ENCODE measurements at regions not wholly inside any gene's neighbourhood (a gene's known extent, or its start where the extent isn't known, plus 50 kb on each side); places are given as distances from the start of the nearest gene placed in this dataset.

DNA sequence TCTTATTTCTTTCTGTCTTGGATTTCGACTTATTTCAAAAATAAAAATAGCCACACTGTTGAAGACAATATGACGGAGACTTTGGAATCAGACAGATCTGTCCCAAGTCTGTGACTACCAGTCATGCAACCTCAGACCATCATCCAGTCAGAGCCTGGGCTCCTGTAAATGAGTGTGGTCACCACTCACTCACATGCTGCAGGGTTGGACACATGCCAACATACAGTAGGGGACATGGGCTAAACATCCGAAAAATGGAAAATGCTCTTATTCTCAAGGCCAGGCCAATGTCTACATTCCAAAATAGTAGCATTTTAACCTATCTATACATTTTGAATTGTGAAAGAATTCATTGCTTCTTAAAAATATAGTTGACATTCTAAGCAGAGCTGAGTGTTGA, 75.5 kb upstream of the EDNRB start:
- no peak for DNase-seq

DNA sequence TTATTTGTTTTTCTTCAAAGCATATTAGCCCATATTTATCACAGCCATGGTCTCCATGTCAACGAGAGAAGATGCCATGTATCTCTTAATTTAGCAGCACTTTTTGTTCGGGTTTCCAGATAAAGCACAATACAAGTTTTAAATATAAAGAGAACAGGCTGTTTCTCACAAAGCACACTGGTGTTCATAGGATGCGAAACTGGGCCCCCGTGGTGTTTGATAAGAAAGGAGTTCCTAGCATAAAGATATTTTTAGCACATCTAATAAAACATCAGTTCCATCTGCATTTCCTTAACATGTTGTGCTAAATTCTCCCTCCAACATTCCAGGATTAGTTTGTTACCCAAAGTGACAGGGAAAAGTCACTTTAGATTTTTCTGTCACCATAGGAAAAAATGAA, 72.4 kb upstream of the EDNRB start:
- DNase-seq: no peak

DNA sequence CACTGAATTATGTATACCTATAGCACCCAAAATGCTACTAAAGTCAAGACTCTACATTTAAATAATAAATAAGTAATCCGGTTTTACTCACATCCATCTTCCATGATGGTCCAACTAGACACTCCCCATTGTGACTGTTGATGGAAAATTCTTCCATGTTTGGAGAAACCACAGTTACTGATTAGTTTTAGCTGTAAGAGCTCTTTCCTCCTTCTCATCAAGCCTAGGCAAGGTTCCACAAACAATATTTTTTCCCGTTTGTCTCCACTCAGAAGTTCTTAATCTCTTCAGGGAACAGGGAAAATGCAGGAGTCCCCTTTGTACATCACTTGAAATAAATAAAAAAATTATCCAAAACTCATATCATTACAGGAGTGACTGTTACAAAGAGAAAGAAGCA, 70.7 kb upstream of the EDNRB start:
- DNase-seq: no peak

DNA sequence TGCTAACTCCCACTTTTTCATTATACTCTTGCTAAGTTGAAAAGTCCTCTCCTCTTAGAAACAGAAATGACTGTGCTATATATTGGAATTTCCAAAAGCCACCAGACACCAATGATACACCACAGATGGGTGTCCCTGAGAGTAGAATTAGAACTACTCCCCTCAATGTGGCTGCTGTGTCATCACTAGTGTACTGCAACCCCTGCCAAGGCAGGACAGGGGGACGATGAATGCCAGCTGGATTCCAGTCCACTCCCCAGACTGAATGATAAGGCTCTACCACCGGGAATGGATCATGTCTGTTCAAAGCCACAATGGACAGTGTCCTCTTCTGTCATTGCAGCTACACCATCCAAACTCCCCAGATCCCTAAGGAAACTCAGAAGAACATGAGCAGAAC, 69.7 kb upstream of the EDNRB start:
- no peak for DNase-seq

DNA sequence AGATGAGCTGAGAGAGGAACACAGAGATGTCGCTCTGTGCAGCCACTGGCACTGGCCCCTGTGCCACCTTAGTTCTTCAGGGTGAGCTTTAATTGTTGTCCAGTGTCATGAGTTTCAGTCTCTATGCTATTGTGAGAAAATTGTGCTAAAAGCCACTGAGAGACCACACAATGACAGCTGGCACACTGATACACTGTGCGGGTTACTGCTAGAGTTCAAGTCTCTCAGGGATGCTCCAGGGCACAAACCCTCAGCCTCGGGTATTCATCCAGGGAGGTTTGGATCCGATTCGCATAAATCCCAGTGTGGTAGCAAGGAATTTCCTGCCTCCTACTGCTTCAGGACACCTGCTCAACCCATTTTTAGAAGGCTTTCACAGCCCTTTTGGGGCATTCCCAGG, 68.1 kb upstream of the EDNRB start:
- DNase-seq: no peak

DNA sequence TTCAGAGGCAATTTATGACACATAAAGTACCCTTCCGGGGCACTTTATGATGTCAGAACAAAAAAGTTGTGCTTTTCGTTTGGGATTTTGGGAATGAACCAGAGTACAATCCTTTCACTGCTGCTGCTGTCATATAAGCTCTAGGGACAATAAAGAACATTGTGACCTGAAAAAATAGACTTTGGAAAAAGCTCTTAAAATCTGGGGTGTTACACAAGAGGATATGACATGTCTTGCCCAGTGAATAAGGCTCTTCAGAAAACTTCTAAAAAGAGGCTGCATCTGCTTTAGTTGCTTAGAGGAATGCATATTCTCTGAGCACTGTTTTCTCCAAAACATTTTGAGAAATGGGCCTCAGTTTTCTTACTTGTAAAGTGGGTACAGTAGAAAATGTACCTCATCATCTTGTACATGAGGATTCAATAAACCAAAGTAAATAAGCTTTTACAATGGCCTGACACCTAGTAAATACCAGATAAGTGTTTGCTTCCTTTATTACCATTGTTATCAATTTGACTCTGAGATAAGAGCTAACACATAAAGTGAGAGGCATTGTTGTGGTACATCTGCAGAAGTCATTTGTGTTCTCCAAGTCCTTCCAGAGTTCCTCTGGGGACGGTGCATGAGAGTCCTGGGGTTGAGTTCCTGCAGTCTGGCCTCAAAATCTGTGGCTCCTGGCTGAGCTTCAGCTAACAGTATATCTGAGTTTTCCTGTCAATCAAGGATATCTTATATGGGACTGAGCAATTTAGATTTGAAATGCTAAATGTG, 67.4 kb upstream of the EDNRB start:
- DNase-seq: no peak

DNA sequence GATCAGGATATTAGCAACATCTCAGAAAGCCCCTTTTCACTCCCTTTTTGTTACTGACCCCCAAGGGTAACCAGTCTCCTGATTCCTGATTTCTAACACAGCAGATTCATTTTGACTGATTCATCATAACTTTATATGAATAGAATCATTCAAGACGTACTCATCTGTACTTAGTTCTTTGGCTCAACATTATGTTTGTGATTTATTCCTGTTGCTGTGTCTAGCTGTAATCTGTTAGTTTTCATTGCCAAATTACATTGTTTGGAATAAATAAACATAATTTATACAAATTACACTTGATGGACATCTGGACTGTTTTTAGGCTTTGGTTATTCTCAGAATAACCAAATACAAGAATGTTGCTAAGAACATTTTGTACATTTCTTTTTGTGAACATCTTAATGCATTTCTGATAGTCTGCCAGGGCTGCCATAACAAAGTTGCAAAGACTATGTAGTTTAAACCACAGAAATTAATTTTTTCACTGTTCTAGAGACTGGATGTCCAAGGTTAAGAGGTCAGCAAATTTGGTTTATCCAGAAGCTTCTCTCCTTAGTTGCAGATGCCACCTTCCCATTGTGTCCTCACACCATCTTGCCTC, 62.8 kb upstream of the EDNRB start:
- no peak for DNase-seq

DNA sequence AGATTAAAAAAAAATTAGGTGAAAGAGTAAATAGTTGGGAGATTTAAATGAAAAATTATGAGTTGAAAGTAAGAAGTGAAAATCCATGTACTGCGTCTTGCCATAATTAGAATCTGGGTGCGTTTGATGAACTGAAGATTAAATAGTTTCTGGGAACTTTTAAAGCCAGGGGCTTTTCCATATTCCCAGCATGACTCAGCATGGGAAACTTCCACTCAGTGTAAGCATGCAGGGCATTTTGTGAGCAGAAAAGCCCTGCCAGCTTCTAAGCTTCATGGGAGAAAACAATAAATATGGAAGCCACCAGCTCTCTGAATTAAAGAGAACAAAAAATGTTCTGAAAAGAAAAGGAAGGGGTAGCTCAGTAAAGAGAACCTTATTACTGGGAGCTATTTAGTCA, 62.0 kb upstream of the EDNRB start:
- DNase-seq: no peak

DNA sequence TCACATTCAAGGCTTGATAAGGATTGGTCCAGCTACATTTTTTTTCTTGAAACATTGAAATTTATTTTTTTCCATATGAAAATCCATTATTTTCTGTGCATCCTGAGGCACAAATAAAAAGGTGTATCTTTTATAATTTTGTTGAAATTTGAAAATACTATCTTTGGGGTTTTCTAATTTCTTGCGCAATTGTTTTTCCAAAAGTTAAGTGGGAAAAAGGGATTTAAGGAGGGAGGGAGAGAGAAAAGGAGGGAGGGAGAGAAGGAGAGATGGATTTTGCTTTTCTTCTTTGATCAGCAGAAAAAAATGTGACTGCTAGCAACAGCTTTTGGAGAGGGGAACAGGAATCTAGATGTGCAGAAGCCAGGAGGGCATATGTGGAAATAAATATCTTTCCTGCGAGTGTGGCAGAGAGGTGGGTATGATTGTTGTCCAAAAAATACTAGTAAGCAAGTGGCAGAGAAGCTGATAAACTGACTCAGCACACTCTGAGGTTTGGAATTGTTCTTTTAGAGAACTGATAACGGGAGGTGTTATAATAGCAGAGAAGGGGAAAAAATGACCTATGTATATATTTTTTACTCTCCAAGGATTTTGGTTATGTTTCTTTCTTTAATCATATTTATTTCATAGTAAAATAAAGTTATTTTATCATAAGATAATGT, 61.2 kb upstream of the EDNRB start:
- DNase-seq: no peak

DNA sequence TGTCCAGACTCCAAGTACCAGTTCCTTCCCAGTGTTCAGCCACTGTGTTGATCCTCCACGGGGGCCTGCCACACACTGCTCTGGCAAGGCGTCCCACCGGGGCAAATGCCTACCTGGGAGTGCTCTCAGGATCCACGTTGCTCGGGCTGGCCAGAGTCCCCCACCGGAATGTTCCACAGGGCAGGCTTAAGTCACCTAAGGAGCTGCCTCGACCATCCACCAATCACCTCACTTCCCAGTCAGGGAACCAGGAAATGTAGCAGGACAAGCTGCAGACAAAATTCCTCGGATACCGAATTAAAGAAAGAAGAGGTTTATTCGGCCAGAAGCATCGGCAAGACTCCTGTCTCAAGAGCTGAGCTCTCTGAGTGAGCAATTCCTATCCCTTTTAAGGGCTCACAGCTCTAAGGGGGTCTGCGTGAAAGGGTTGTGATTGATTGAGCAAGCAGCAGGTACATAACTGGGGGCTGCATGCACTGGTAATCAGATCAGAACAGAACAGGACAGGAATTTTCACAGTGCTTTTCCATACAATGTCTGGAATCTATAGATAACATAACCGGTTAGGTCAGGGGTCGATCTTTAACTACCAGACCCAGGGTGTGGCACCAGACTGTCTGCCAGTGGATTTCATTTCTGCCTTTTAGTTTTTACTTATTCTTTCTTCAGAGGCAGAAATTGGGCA, 56.9 kb upstream of the EDNRB start:
- DNase-seq: no peak

DNA sequence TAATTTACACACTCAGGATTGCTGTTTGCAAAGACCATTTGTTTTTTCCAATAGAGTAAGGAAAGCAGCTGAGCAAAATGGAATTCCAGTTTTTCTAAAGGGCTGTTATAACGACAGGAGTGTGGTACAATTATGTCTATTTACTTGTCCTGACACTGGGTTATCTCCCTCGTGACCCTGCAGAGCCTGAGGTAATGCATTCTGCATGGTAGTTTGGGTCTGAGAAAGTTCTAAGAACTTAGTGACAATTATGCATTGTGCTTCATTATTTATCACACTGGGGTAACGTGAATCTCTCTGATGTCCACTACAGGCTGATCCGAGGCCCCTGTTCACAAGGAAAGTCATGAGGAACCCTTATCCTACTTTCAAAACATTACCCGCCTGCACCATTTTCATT, 50.7 kb upstream of the EDNRB start:
- no peak for DNase-seq

Measured in stimulated activated CD4-positive, alpha-beta T cell treated with anti-CD3 and anti-CD28 coated beads, Interleukin-2, amount 100 ng/mL, for 24 hours (primary cell).